Hepatocyte (in vitro differentiated cells): ENCODE measurements at regions not wholly inside any gene's neighbourhood (a gene's known extent, or its start where the extent isn't known, plus 50 kb on each side); places are given as distances from the start of the nearest gene placed in this dataset.

Source experiments
- DNase-seq: peaks from one replicate; pipeline ENCODE4 v3.0.0-alpha.2; 2016; ENCODE audit warnings: low spot score
- H2AFZ ChIP-seq: fragments of 200-600 bp; sonication (generic); 2 replicates; pipeline ENCODE4 v1.6.0; 2016; ENCODE audit warnings: antibody characterized with exemption, mild to moderate bottlenecking
- H3K27ac ChIP-seq: fragments of 200-600 bp; sonication (generic); 2 replicates; pipeline ENCODE4 v1.5.1; 2016; ENCODE audit warnings: mild to moderate bottlenecking
- H3K27me3 ChIP-seq: fragments of 200-600 bp; sonication (generic); 2 replicates; pipeline ENCODE4 v1.6.1; 2016
- H3K36me3 ChIP-seq: fragments of 200-600 bp; sonication (generic); replicated peaks from 2 replicates; pipeline ENCODE4 v1.5.1; 2016; ENCODE audit warnings: low read depth; ENCODE audit not compliant: insufficient read depth
- H3K4me1 ChIP-seq: fragments of 200-600 bp; sonication (generic); 2 replicates; pipeline ENCODE4 v1.5.1; 2016; ENCODE audit warnings: mild to moderate bottlenecking, moderate library complexity; ENCODE audit not compliant: insufficient read depth
- H3K4me2 ChIP-seq: fragments of 200-600 bp; sonication (generic); 2 replicates; pipeline ENCODE4 v1.6.0; 2016
- H3K4me3 ChIP-seq: fragments of 200-600 bp; sonication (generic); 2 replicates; pipeline ENCODE4 v1.5.1; 2016; ENCODE audit warnings: mild to moderate bottlenecking
- H3K79me2 ChIP-seq: fragments of 200-600 bp; sonication (generic); 2 replicates; pipeline ENCODE4 v1.6.0; 2017; ENCODE audit warnings: mild to moderate bottlenecking
- H3K9me2 ChIP-seq: fragments of 200-600 bp; sonication (generic); replicated peaks from 2 replicates; pipeline ENCODE4 v1.6.0; 2017; ENCODE audit warnings: mild to moderate bottlenecking; ENCODE audit not compliant: insufficient read depth
- H3K9me3 ChIP-seq: fragments of 200-600 bp; sonication (generic); 2 replicates; pipeline ENCODE4 v1.5.1; 2016; ENCODE audit warnings: low read depth, mild to moderate bottlenecking
- H4K20me1 ChIP-seq: fragments of 200-600 bp; sonication (generic); 2 replicates; pipeline ENCODE4 v1.6.0; 2016; ENCODE audit warnings: mild to moderate bottlenecking; ENCODE audit not compliant: insufficient read depth, poor library complexity, severe bottlenecking
- CTCF ChIP-seq: fragments of 200-600 bp; sonication (generic); IDR thresholded peaks from 2 replicates; pipeline ENCODE4 v1.5.1; 2016; ENCODE audit warnings: antibody characterized with exemption, mild to moderate bottlenecking; ENCODE audit not compliant: poor library complexity
- EZH2 ChIP-seq: fragments of 200-600 bp; sonication (generic); IDR thresholded peaks from 2 replicates; pipeline ENCODE4 v1.6.1; 2016; ENCODE audit warnings: antibody characterized with exemption, mild to moderate bottlenecking, borderline replicate concordance
- EZH2phosphoT487 ChIP-seq: fragments of 200-600 bp; sonication (generic); IDR thresholded peaks from one replicate; pipeline ENCODE4 v1.6.1; 2018; ENCODE audit warnings: antibody characterized with exemption, mild to moderate bottlenecking, low read depth, moderate library complexity; ENCODE audit not compliant: unreplicated experiment, severe bottlenecking
- WGBS: methylation state at CpG from one replicate; pipeline ENCODE4 v1.1.6; 2016; ENCODE audit warnings: low lambda C conversion rate; ENCODE audit errors: missing lambda C conversion rate; 5-methylcytosine and 5-hydroxymethylcytosine counted together

DNA sequence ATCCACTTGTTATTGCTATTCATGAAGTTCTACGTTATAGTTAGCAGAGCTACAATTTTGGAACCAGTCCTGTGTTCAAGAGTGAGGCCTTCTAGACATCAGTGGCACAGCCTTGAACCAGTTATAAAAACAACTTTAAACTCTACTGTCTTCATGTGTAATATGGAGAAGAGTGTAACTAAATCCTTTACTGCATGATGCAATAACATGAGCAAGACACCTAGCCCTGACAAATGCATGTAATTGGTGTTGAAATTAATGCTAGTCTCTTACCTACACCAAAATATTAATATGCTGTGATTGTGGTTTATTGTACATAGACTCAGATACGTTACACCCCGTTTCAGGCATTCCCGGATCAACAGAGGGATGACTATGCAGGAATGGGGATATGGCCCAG, 654.6 kb downstream of the IRX1 start:
- Histone ChIP-seq H3K9me2 (no peaks in the 10 kb centered on the region), H3K27ac (no peak overlapping the region), H3K79me2 (no peaks in the 10 kb centered on the region), H4K20me1 (no peaks in the 10 kb centered on the region), H3K4me3 (no peak overlapping the region), H2AFZ (no peak overlapping the region), H3K9me3 (no peaks in the 10 kb centered on the region), H3K4me1 (no peaks in the 10 kb centered on the region), H3K36me3 (no peaks in the 10 kb centered on the region), H3K27me3 (no peaks in the 10 kb centered on the region), H3K4me2 (no peak overlapping the region)
- TF ChIP-seq EZH2phosphoT487 = no peak
- no peak for TF ChIP-seq EZH2
- TF ChIP-seq CTCF = no peak
- WGBS = 90% methylated on average over 4 of the region's 4 CpGs
- DNase-seq = no peak

- TF ChIP-seq EZH2 (no peak), EZH2phosphoT487 (no peak), CTCF (no peak)
- no peaks in the 10 kb centered on the region for H3K27me3 ChIP-seq
- no peaks in the 10 kb centered on the region for H3K36me3 ChIP-seq
- no peak overlapping the region for H3K4me3 ChIP-seq
- H3K9me3 ChIP-seq = no peaks in the 10 kb centered on the region
- no peaks in the 10 kb centered on the region for H3K79me2 ChIP-seq
- no peak overlapping the region for H3K4me2 ChIP-seq
- H4K20me1 ChIP-seq = no peaks in the 10 kb centered on the region
- WGBS = 88% methylated on average over 4 of the region's 4 CpGs
- H3K4me1 ChIP-seq = no peaks in the 10 kb centered on the region
- DNase-seq = no peak
- no peak overlapping the region for H3K27ac ChIP-seq
- H2AFZ ChIP-seq = no peak overlapping the region
- no peaks in the 10 kb centered on the region for H3K9me2 ChIP-seq
These were observed 656.8 kb downstream of the IRX1 start for GRCh38 chr5:4252385-4252784.

- DNase-seq = no peak
- TF ChIP-seq CTCF (no peak), EZH2phosphoT487 (no peak), EZH2 (no peak)
- Histone ChIP-seq H4K20me1 (no peaks in the 10 kb centered on the region), H2AFZ (no peak overlapping the region), H3K79me2 (no peaks in the 10 kb centered on the region), H3K4me1 (no peaks in the 10 kb centered on the region), H3K27ac (no peak overlapping the region), H3K4me2 (no peak overlapping the region), H3K9me3 (no peaks in the 10 kb centered on the region), H3K27me3 (no peaks in the 10 kb centered on the region), H3K9me2 (no peaks in the 10 kb centered on the region), H3K36me3 (no peaks in the 10 kb centered on the region), H3K4me3 (no peak overlapping the region)
- WGBS = 94% methylated on average over 6 of the region's 6 CpGs
These were observed 659.1 kb downstream of the IRX1 start for GRCh38 chr5:4254736-4255135.

DNA sequence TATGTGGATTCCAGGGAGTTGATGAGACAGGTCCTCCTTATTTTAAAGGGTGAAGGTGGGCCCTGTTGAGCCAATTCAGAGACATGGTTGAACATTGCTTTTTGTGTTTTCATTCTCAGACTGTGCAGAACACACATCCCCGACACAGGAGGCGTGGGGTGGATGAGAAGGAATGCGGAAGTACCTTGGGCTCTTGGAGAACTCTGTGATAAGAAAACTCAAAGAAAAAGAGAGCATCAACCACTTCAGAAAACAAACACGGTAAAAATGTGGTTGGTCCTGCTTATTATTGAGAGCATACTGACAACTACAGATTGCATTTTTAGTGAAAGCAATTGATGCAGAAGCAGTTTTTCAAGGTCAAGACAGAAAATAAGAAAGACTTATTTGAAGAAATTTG, 659.8 kb downstream of the IRX1 start:
- 68% methylated on average over 4 of the region's 4 CpGs for WGBS
- peak; percentile 16 for DNase-seq
- Histone ChIP-seq H3K36me3 (no peaks in the 10 kb centered on the region), H3K9me3 (no peaks in the 10 kb centered on the region), H3K79me2 (no peaks in the 10 kb centered on the region), H3K4me3 (no peak overlapping the region), H2AFZ (no peak overlapping the region), H3K4me1 (no peaks in the 10 kb centered on the region), H3K27me3 (no peaks in the 10 kb centered on the region), H3K9me2 (no peaks in the 10 kb centered on the region), H3K27ac (no peak overlapping the region), H3K4me2 (no peak overlapping the region), H4K20me1 (no peaks in the 10 kb centered on the region)
- no peak for TF ChIP-seq CTCF
- no peak for TF ChIP-seq EZH2
- no peak for TF ChIP-seq EZH2phosphoT487
